OCI-LY7 (cell line): ENCODE measurements at regions not wholly inside any gene's neighbourhood (a gene's known extent, or its start where the extent isn't known, plus 50 kb on each side); places are given as distances from the start of the nearest gene placed in this dataset.

Experiments used
- BruUV-seq: library from RNA; stranded (reverse); fragments of 400-500 nt; replicated peaks from 2 replicates; lab custom pipeline; 2021; lab: Mats Ljungman, UMichigan
- CTCF ChIA-PET: fragments of 300-600 bp; sonication (Branson Sonifier 250); formaldehyde crosslinking; loops from one replicate; lab custom pipeline; 2022; ENCODE audit warnings: antibody characterized with exemption; ENCODE audit not compliant: unreplicated experiment; lab: Charles Lee
- POLR2A ChIA-PET: fragments of 300-600 bp; sonication (Branson Sonifier 250); formaldehyde crosslinking; loops from one replicate; lab custom pipeline; 2022; ENCODE audit warnings: antibody characterized with exemption; lab: Charles Lee
- DNase-seq: peaks from one replicate; pipeline ENCODE4 v3.0.0-alpha.2; 2015; ENCODE audit warnings: low spot score
- H2AFZ ChIP-seq: fragments of 200-600 bp; sonication (generic), shearing (Covaris generic); 2 replicates; pipeline ENCODE4 v1.6.1; 2014; ENCODE audit warnings: mild to moderate bottlenecking, antibody characterized with exemption, low read length, moderate library complexity
- H3K27ac ChIP-seq: fragments of 200-600 bp; sonication (generic); 2 replicates; pipeline ENCODE4 v1.5.1; 2014; ENCODE audit warnings: mixed run types, low read depth, mild to moderate bottlenecking, moderate library complexity, low read length, inconsistent platforms; ENCODE audit not compliant: poor library complexity, severe bottlenecking
- H3K36me3 ChIP-seq: fragments of 200-600 bp; sonication (generic); 2 replicates; pipeline ENCODE4 v1.6.1; 2014; ENCODE audit warnings: mild to moderate bottlenecking, antibody characterized with exemption, low read length, moderate library complexity, mixed read lengths; ENCODE audit not compliant: insufficient read depth
- H3K4me1 ChIP-seq: fragments of 200-600 bp; sonication (generic); 2 replicates; pipeline ENCODE4 v1.5.1; 2014; ENCODE audit warnings: mild to moderate bottlenecking, low read length; ENCODE audit not compliant: insufficient read depth, poor library complexity, severe bottlenecking
- H3K4me2 ChIP-seq: fragments of 200-600 bp; sonication (generic); 2 replicates; pipeline ENCODE4 v1.6.1; 2014; ENCODE audit warnings: mild to moderate bottlenecking, low read length
- H3K4me3 ChIP-seq: fragments of 200-600 bp; sonication (generic); 2 replicates; pipeline ENCODE4 v1.5.1; 2014; ENCODE audit warnings: mild to moderate bottlenecking, low read depth, low read length; ENCODE audit not compliant: poor library complexity, severe bottlenecking
- H3K79me2 ChIP-seq: fragments of 200-600 bp; sonication (generic); 2 replicates; pipeline ENCODE4 v1.6.1; 2016; ENCODE audit warnings: low read depth, mild to moderate bottlenecking, low read length, moderate library complexity, mixed read lengths; ENCODE audit not compliant: insufficient read depth
- H3K9me2 ChIP-seq: fragments of 200-600 bp; sonication (generic); 2 replicates; pipeline ENCODE4 v1.6.1; 2016; ENCODE audit warnings: mild to moderate bottlenecking, low read length, mixed read lengths; ENCODE audit not compliant: insufficient read depth
- H3K9me3 ChIP-seq: fragments of 200-600 bp; sonication (generic); 2 replicates; pipeline ENCODE4 v1.6.1; 2014; ENCODE audit warnings: mild to moderate bottlenecking, mixed run types, low read length, mixed read lengths
- H4K20me1 ChIP-seq: fragments of 200-600 bp; sonication (generic); 2 replicates; pipeline ENCODE4 v1.6.1; 2014; ENCODE audit warnings: mild to moderate bottlenecking, antibody characterized with exemption, low read length, moderate library complexity, mixed read lengths; ENCODE audit not compliant: insufficient read depth
- EZH2phosphoT487 ChIP-seq: fragments of 200-600 bp; sonication (generic); IDR thresholded peaks from 2 replicates; pipeline ENCODE4 v1.6.1; 2018; ENCODE audit warnings: low read depth, borderline replicate concordance, mild to moderate bottlenecking, mixed run types, antibody characterized with exemption, low read length, moderate library complexity, mixed read lengths
- intact Hi-C: fragments of 100-400 bp; cut with micrococcal nuclease; formaldehyde crosslinking; loops from one replicate; pipeline ENCODE4 v1.10.0; 2022; ENCODE audit not compliant: unreplicated experiment
- TF ChIP-seq, protein P1 (sequence below): fragments of 200-600 bp; sonication (generic); conservative IDR thresholded peaks from 2 replicates; pipeline ENCODE4 v1.5.1; 2014; ENCODE audit warnings: mild to moderate bottlenecking, antibody characterized with exemption, low read length, moderate library complexity, mixed read lengths

DNA sequence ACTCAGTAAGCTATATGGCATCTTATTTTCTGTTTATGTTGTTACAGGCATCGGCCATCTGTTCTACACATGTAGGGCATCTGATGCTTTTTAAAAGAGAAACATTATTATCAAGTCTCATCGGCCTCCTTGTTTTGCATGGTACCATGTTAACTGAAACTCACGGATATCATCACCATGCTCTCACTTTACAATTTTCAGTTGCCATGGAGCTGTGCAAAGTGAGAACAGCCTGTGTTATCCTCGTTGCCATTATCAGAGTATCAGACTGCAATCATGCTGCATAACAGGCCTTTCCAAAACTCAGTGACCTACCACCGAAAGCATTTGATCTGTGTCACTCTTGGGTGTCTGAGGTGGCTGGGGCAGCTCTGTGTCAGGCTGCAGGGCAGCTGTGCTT, 110.3 kb downstream of the C17orf67 start:
- H3K4me2 ChIP-seq: no peak overlapping the region
- no peak for TF ChIP-seq EZH2phosphoT487
- TF ChIP-seq, protein P1, sequence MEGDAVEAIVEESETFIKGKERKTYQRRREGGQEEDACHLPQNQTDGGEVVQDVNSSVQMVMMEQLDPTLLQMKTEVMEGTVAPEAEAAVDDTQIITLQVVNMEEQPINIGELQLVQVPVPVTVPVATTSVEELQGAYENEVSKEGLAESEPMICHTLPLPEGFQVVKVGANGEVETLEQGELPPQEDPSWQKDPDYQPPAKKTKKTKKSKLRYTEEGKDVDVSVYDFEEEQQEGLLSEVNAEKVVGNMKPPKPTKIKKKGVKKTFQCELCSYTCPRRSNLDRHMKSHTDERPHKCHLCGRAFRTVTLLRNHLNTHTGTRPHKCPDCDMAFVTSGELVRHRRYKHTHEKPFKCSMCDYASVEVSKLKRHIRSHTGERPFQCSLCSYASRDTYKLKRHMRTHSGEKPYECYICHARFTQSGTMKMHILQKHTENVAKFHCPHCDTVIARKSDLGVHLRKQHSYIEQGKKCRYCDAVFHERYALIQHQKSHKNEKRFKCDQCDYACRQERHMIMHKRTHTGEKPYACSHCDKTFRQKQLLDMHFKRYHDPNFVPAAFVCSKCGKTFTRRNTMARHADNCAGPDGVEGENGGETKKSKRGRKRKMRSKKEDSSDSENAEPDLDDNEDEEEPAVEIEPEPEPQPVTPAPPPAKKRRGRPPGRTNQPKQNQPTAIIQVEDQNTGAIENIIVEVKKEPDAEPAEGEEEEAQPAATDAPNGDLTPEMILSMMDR: no peak
- no peaks in the 10 kb centered on the region for H3K9me3 ChIP-seq
- no peak overlapping the region for H3K4me3 ChIP-seq
- DNase-seq: no peak
- POLR2A ChIA-PET: no interaction called here
- H3K79me2 ChIP-seq: no peaks in the 10 kb centered on the region
- CTCF ChIA-PET: no interaction called here
- no peaks in the 10 kb centered on the region for H3K36me3 ChIP-seq
- no peaks in the 10 kb centered on the region for H3K9me2 ChIP-seq
- H3K27ac ChIP-seq: no peak overlapping the region
- H4K20me1 ChIP-seq: no peaks in the 10 kb centered on the region
- no peak overlapping the region for H2AFZ ChIP-seq
- no TSS peak for BruUV-seq
- H3K4me1 ChIP-seq: no peaks in the 10 kb centered on the region
- intact Hi-C loops: no loop called here

DNA sequence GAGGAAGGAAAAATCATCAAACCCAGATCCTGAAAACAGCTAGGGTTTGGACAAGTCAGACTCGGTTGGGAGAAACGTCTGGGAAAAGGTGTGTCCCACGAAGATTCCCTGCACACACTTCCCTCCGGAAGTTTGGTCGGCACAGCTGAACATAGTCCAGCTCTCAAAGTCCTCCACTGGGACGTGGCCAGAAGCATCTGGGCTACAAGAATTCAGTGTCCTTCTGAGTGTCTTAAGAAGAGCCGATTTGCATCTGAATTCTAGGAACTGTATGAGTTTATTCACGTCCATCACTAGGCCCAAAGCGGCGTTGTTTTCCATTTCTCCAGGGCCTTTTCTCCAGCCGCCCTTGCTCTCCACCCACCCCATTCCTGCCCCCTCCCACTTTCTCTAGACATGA, 109.1 kb downstream of the C17orf67 start:
- TF ChIP-seq EZH2phosphoT487: no peak
- TF ChIP-seq, protein P1: no peak
- Histone ChIP-seq H4K20me1 (no peaks in the 10 kb centered on the region), H2AFZ (no peak overlapping the region), H3K4me3 (no peak overlapping the region), H3K79me2 (no peaks in the 10 kb centered on the region), H3K9me3 (no peaks in the 10 kb centered on the region), H3K9me2 (no peaks in the 10 kb centered on the region), H3K36me3 (no peaks in the 10 kb centered on the region), H3K27ac (no peak overlapping the region), H3K4me2 (no peak overlapping the region), H3K4me1 (no peaks in the 10 kb centered on the region)
- no TSS peak for BruUV-seq
- ChIA-PET CTCF (no interaction called here), POLR2A (no interaction called here)
- no peak for DNase-seq
- intact Hi-C loops: no loop called here

DNA sequence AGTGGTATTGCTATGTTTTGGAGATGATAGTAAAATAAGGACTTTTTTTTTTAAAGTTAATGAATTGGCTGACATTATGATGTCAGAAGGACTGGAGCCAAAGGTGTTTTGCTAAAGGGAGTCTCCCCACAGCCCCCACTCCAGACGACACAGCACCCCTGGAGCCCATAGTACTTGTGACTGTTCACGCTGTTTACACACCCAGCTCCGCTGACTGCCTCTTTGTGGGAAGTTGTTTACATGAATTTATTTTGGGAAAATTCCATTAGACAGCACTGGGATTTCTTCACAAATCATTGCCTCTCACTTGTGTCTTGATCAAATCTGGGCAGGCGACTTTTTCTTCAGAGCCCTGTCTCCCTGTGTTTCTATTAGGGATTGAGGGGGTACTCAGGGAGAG, 108.6 kb downstream of the C17orf67 start:
- H3K79me2 ChIP-seq: no peaks in the 10 kb centered on the region
- ChIA-PET CTCF (no interaction called here), POLR2A (no interaction called here)
- DNase-seq: no peak
- no peaks in the 10 kb centered on the region for H4K20me1 ChIP-seq
- no peak for TF ChIP-seq EZH2phosphoT487
- TF ChIP-seq, protein P1: no peak
- no TSS peak for BruUV-seq
- H3K27ac ChIP-seq: no peak overlapping the region
- no peaks in the 10 kb centered on the region for H3K9me2 ChIP-seq
- H2AFZ ChIP-seq: no peak overlapping the region
- H3K4me2 ChIP-seq: no peak overlapping the region
- no peaks in the 10 kb centered on the region for H3K4me1 ChIP-seq
- intact Hi-C loops: no loop called here
- H3K4me3 ChIP-seq: no peak overlapping the region
- no peaks in the 10 kb centered on the region for H3K9me3 ChIP-seq
- H3K36me3 ChIP-seq: no peaks in the 10 kb centered on the region
